Caco-2 (cell line): ENCODE measurements at regions not wholly inside any gene's neighbourhood (a gene's known extent, or its start where the extent isn't known, plus 50 kb on each side); places are given as distances from the start of the nearest gene placed in this dataset.
"Not testable (repeated sequence)": the region's sequence is repeated elsewhere in the genome, so short reads cannot be mapped to it uniquely, and the experiment has no call there.

Experiments used
- BruUV-seq: library from RNA; stranded (reverse); fragments of 400-500 nt; replicated peaks from 2 replicates; lab custom pipeline; 2021; lab: Mats Ljungman, UMichigan
- CTCF ChIA-PET: fragments of 300-600 bp; sonication (Branson Sonifier 250); formaldehyde crosslinking; loops from one replicate; lab custom pipeline; 2022; ENCODE audit warnings: antibody characterized with exemption; lab: Charles Lee
- POLR2A ChIA-PET: fragments of 300-600 bp; sonication (Branson Sonifier 250); formaldehyde crosslinking; loops from one replicate; lab custom pipeline; 2022; ENCODE audit warnings: antibody characterized with exemption; lab: Charles Lee
- DNase-seq, 2 experiments: peaks; one replicate each; pipeline versions ENCODE4 v3.0.0 to v3.0.0-alpha.2; 2020 to 2022
- H3K27me3 ChIP-seq: replicated peaks from 2 replicates; pipeline ENCODE4 v1.6.0; 2011; ENCODE audit warnings: low read length; ENCODE audit not compliant: control insufficient read depth, insufficient read depth
- H3K36me3 ChIP-seq: 2 replicates; pipeline ENCODE4 v1.5.1; 2011; ENCODE audit warnings: low read length; ENCODE audit not compliant: control insufficient read depth, insufficient read depth
- H3K4me1 ChIP-seq: fragments of 250-450 bp; sonication (Bioruptor Pico); 2 replicates; pipeline ENCODE4 v1.5.1; 2020; ENCODE audit warnings: mild to moderate bottlenecking
- H3K4me3 ChIP-seq: 2 replicates; pipeline ENCODE4 v1.5.1; 2011; ENCODE audit warnings: low read depth, mild to moderate bottlenecking, control low read depth, low read length
- H3K9me3 ChIP-seq: fragments of 250-450 bp; sonication (Bioruptor Pico); 2 replicates; pipeline ENCODE4 v1.5.1; 2020; ENCODE audit warnings: mild to moderate bottlenecking, moderate library complexity
- H3K27ac Mint-ChIP-seq: one replicate; pipeline ENCODE4 v1.8.0; 2022; ENCODE audit warnings: mixed read lengths; ENCODE audit not compliant: unreplicated experiment
- H3K27me3 Mint-ChIP-seq: one replicate; pipeline ENCODE4 v1.8.0; 2022; ENCODE audit warnings: mixed read lengths; ENCODE audit not compliant: insufficient read depth, unreplicated experiment
- H3K36me3 Mint-ChIP-seq: one replicate; pipeline ENCODE4 v1.8.0; 2022; ENCODE audit warnings: mild to moderate bottlenecking, mixed read lengths; ENCODE audit not compliant: insufficient read depth, unreplicated experiment
- H3K4me1 Mint-ChIP-seq: one replicate; pipeline ENCODE4 v1.8.0; 2022; ENCODE audit warnings: low read depth, mixed read lengths; ENCODE audit not compliant: unreplicated experiment
- H3K4me3 Mint-ChIP-seq: one replicate; pipeline ENCODE4 v1.8.0; 2022; ENCODE audit warnings: mild to moderate bottlenecking, moderate library complexity, mixed read lengths; ENCODE audit not compliant: unreplicated experiment
- H3K9me3 Mint-ChIP-seq: one replicate; pipeline ENCODE4 v1.8.0; 2022; ENCODE audit warnings: mixed read lengths; ENCODE audit not compliant: unreplicated experiment
- CTCF ChIP-seq, 2 experiments: fragments of 200-600 bp in 1 of 2; IDR thresholded peaks; 1 replicate in 1 of 2; 2 replicates in 1 of 2; pipeline versions ENCODE4 v1.5.1 to v1.8.0; 2011 to 2022; ENCODE audit warnings: antibody characterized with exemption in 1 of 2, control low read depth in 1 of 2, inconsistent platforms in 1 of 2, low read depth in 1 of 2, low read length in 1 of 2, mild to moderate bottlenecking in 1 of 2, moderate library complexity in 1 of 2; ENCODE audit not compliant: insufficient read depth in 1 of 2, severe bottlenecking in 1 of 2, unreplicated experiment in 1 of 2
- intact Hi-C: fragments of 100-400 bp; cut with micrococcal nuclease; formaldehyde crosslinking; loops from one replicate; pipeline ENCODE4 v1.10.0; 2022; ENCODE audit not compliant: unreplicated experiment

GRCh38 chrX:96211953-96212352 is 472.7 kb upstream of the DIAPH2 start:
- intact Hi-C loops: no loop called here
- Histone ChIP-seq H3K4me1 (no peaks in the 10 kb centered on the region), H3K4me3 (no peak overlapping the region), H3K36me3 (no peaks in the 10 kb centered on the region), H3K9me3 (no peaks in the 10 kb centered on the region), H3K27me3 (no peaks in the 10 kb centered on the region)
- DNase-seq: no peak
- ChIA-PET POLR2A (no interaction called here), CTCF (no interaction called here)
- Mint-ChIP-seq H3K27ac (no peak overlapping the region), H3K27me3 (no peaks in the 10 kb centered on the region), H3K4me1 (no peaks in the 10 kb centered on the region), H3K4me3 (no peak overlapping the region), H3K9me3 (peaks cover 9% of the 10 kb centered on the region), H3K36me3 (no peaks in the 10 kb centered on the region)
- BruUV-seq: no TSS peak
- no peak for TF ChIP-seq CTCF (IDR thresholded peaks at IDR 0.05; ENCODE audit: insufficient read depth in 1 of 2, low read depth in 1 of 2, low read length in 1 of 2, severe bottlenecking in 1 of 2, unreplicated experiment in 1 of 2)

DNA sequence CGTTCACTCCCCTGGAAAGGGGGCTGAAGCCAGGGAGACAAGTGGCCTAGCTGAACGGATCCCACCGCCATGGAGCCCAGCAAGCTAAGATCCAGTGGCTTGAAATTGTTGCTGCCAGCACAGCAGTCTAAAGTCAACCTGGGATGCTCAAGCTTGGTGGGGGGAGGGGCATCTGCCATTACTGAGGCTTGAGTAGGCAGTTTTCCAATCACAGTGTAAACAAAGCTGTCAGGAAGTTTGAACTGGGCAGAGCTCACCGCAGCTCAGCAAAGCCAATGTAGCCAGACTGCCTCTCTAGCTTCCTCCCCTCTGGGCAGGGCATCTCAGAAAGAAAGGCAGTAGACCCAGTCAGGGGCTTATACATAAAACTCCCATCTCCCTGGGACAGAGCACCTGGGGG is 470.0 kb upstream of the DIAPH2 start:
- H3K36me3 ChIP-seq, BruUV-seq, H3K36me3 Mint-ChIP-seq, POLR2A ChIA-PET, CTCF ChIA-PET, H3K4me1 Mint-ChIP-seq, H3K27ac Mint-ChIP-seq, intact Hi-C loops, H3K9me3 ChIP-seq, H3K9me3 Mint-ChIP-seq, DNase-seq, H3K27me3 Mint-ChIP-seq, H3K4me1 ChIP-seq, H3K4me3 Mint-ChIP-seq, H3K4me3 ChIP-seq, H3K27me3 ChIP-seq: not testable (repeated sequence)

DNA sequence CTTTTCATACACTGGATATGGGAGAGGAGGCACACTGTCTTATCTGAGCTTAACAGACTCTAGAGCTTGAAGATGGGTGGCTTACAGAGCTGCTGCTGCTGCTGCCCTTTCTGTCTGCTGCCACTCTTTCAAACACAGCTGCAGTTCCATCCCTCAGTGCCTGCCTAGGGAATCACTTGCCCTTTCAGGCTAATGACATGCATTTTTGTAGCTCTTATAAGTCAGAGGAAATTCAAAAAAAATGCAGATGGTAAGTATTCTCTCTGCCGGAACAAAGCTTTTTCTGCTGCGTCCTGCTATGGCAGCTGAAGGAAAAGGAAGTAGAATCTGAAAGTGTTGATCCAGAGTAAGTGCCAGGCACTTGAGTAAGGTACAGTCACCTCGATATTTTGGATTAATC is 460.4 kb upstream of the DIAPH2 start:
- no peaks in the 10 kb centered on the region for H3K4me1 Mint-ChIP-seq
- no peak for TF ChIP-seq CTCF (IDR thresholded peaks at IDR 0.05; ENCODE audit: insufficient read depth in 1 of 2, low read depth in 1 of 2, low read length in 1 of 2, severe bottlenecking in 1 of 2, unreplicated experiment in 1 of 2)
- POLR2A ChIA-PET: no interaction called here
- no peaks in the 10 kb centered on the region for H3K27me3 Mint-ChIP-seq
- H3K9me3 Mint-ChIP-seq: no peaks in the 10 kb centered on the region
- no TSS peak for BruUV-seq
- H3K27me3 ChIP-seq: no peaks in the 10 kb centered on the region
- CTCF ChIA-PET: no interaction called here
- H3K9me3 ChIP-seq: no peaks in the 10 kb centered on the region
- no peak overlapping the region for H3K4me3 ChIP-seq
- H3K4me3 Mint-ChIP-seq: no peak overlapping the region
- H3K27ac Mint-ChIP-seq: no peak overlapping the region
- no peaks in the 10 kb centered on the region for H3K36me3 ChIP-seq
- intact Hi-C loops: no loop called here
- no peak for DNase-seq
- no peaks in the 10 kb centered on the region for H3K4me1 ChIP-seq
- no peaks in the 10 kb centered on the region for H3K36me3 Mint-ChIP-seq

DNA sequence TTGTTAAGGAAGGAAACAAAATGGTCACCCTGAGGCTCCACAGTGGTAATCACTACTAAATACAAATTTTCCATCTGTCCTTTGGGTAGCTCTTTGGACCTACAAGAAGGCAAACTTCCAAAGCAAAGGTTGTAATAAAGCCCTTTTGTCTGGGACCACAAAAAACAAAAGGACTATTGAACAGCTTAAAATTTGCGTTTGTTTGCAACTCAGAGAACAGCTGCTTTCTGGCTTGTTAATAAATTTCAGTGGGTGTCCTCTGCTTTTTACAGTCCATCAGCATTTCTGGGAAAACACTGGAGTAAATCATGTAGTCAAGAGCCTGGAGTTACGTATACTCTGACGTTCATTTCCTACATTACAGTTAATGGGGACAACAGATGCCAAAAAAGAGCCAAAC is 439.7 kb upstream of the DIAPH2 start:
- Histone ChIP-seq H3K27me3 (no peaks in the 10 kb centered on the region), H3K36me3 (no peaks in the 10 kb centered on the region), H3K4me1 (no peaks in the 10 kb centered on the region), H3K9me3 (no peaks in the 10 kb centered on the region), H3K4me3 (no peak overlapping the region)
- ChIA-PET POLR2A (no interaction called here), CTCF (no interaction called here)
- BruUV-seq: no TSS peak
- intact Hi-C loops: no loop called here
- no peak overlapping the region for H3K4me3 Mint-ChIP-seq
- no peak for TF ChIP-seq CTCF (IDR thresholded peaks at IDR 0.05; ENCODE audit: insufficient read depth in 1 of 2, low read depth in 1 of 2, low read length in 1 of 2, severe bottlenecking in 1 of 2, unreplicated experiment in 1 of 2)
- no peaks in the 10 kb centered on the region for H3K4me1 Mint-ChIP-seq
- no peaks in the 10 kb centered on the region for H3K9me3 Mint-ChIP-seq
- no peak for DNase-seq
- H3K27me3 Mint-ChIP-seq: no peaks in the 10 kb centered on the region
- H3K27ac Mint-ChIP-seq: no peak overlapping the region
- H3K36me3 Mint-ChIP-seq: no peaks in the 10 kb centered on the region
